ENCODE measurements at regions not wholly inside any gene's neighbourhood (a gene's known extent, or its start where the extent isn't known, plus 50 kb on each side); places are given as distances from the start of the nearest gene placed in this dataset.

GRCh38 chr5:7018601-7019000 lies 305.4 kb downstream of the TENT4A start:
- no peak for DNase-seq

DNA sequence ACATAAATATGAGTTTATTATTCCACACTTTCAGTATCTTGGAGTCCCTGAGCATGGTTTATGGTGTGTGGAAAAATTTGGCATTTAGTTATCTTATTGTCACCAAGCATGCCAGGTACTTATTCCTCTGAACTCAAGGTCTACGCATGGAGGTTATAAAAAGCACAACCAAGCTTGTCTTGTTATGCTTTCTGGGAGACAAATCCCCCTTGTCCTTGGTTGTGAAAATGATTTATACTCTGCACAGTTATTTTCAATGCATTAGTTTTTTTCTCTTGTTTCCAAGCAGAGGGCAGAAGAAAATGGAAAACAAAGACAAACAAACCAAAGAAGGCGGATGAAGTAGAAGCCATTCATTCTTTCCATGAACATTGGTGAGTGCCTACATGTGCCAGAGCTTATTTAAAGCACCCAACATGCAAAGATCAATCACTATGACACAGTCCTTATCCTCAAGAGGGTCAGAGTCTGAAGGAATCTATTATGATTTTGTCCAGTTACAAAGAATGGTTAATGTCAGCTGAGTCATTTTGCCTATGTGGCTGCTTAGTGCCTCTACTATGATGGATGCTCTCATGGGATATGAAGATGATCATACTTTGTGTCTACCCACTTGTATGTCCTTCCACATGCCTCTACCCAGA lies 323.1 kb downstream of the TENT4A start:
- DNase-seq, result no peak

- no peak for DNase-seq
These were observed 325.8 kb downstream of the TENT4A start for GRCh38 chr5:7039074-7039473.

DNA sequence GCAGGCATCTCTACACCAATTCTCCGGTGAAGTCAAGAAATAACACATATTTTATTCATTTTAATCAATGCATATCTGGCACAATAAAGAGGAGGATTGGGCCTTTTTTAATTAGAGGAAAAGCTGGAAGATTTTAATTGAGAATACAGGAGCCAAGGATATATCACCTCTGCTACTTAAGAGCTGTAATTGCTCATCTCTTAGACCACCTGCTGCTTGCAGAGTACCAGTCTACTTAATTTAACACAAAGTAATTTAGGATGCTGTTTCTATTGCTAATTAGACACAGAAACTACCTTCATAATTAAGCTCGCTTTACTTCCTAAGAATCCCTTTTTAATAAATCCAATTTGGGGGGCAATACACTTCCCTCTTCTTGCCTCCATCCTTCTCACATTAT lies 326.9 kb downstream of the TENT4A start:
- DNase-seq, result no peak

DNA sequence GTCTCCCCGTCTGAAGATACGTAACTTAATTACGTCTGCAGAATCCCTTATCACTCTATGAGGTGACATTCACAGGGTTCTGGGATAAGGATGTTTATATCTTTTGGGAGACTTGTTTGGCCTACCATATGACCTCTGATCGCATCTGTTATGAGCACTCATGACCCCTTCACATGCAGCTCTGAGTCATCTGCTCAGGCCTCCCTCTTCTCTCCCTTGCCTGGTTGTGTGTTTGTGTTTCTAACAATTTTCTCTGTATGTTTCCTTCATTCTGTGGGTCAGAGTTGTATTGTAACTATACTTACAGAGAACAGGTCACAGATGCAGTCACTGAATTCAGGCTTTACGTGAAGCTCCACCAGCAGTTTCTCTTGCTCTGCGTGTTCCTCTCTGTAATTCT lies 330.6 kb downstream of the TENT4A start:
- DNase-seq, result no peak

GRCh38 chr5:7047511-7048261 lies 334.5 kb downstream of the TENT4A start:
- no peak for DNase-seq

- no peak for DNase-seq
These were observed 337.8 kb downstream of the TENT4A start for GRCh38 chr5:7050986-7051385.

- no peak for DNase-seq
These were observed 339.9 kb downstream of the TENT4A start for GRCh38 chr5:7053125-7053524.

GRCh38 chr5:7053528-7054209 lies 340.4 kb downstream of the TENT4A start:
- no peak for DNase-seq

- no peak for DNase-seq
These were observed 329.3 kb upstream of the ADCY2 start for GRCh38 chr5:7066471-7067235.

GRCh38 chr5:7068156-7068555 lies 327.8 kb upstream of the ADCY2 start:
- DNase-seq, result no peak

DNA sequence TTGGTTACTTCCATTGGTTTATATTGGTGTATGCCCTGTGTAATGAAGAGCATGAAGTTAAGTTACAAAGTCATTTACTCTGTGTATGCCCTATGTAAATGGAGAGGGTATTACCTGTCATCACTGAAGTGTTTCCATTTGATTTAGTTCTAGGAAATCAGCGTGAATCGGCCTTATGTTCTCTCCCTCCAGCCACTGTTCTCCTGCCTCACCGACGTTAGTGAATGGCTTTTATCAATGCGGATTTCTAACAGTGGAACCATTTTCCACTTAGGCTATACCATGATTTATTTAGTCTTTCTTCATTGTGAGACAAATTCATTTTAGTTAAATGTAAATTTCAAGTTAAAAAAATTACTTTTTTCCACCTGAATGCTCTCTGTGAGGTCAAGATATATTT lies 327.0 kb upstream of the ADCY2 start:
- DNase-seq, result no peak

DNA sequence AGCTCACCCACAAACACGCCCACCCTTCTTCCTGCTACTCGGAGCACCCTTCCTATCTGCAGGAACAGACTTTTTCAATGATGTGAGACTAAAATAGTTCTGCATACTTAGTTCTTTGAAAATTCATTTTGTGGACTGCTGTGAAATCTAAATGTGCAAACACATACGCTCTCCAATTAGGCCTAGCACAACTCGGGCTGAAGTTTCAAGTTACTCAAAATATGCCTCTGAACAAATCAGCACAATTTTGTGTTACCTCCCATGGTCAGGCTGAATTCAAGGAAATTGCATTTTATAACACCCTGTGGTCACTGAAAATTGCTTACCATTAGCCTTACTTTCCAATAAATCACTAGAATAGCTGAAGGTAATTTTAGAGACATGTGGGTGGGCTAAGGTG lies 323.8 kb upstream of the ADCY2 start:
- no peak for DNase-seq

GRCh38 chr5:7073666-7074065 lies 322.3 kb upstream of the ADCY2 start:
- DNase-seq, result no peak

DNA sequence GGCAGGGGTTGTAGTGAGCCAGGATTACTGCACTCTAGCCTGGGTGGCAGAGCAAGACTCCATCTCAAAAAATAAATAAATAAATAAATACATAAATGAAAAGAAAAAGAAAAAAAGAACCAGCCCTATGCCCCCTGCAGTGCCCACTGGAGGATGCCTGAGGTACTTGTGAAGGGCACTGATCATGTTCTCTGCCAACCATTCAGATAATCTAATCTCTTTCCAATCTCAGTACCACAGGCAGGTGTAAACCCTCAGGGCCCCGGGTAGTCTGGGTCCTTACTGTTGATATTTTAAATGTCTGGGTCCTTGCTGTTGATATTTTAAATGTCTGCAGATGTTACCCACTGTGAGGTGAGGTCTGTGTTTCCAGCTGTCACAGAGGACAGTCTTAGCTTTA lies 321.8 kb upstream of the ADCY2 start:
- DNase-seq, result no peak

GRCh38 chr5:7075470-7075869 lies 320.5 kb upstream of the ADCY2 start:
- no peak for DNase-seq

DNA sequence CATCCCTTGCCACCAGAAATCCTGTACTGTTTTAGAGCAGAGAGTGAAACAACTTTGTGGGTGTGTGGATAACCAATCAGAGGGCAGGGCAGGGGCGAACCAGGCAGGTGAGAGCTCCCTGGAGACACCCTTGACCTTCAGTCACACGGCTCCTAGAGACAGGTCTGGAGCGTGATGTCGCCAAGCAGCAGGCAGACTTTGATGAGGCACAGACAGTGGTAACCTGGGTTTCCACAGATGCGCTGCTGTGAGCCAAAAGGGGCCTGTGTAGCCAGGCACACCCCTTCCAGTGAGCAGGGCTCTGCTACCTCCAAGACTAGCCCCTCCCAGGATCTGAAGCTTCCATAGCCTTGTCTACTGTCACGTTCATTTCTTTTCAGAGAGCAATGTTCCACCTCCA lies 317.8 kb upstream of the ADCY2 start:
- no peak for DNase-seq

- no peak for DNase-seq
These were observed 317.0 kb upstream of the ADCY2 start for GRCh38 chr5:7078901-7079300.

DNA sequence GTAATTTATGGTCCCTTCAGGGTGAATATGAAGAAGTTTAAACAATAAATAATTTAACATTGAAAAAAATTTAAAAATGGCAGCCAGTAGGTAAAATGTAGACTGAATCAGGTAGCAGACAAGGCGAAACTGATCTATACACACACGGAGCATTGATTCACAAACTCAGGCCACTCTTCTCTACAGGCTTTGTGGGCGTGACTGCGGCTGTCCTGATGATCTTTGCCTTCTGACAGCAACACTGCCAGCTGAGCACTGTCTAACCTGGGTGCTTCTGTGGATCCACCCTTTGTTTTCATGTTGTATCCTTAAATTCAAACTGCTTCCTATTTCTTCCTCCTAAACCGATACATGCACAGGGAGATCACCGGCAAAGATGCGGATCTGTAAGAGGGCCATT lies 315.4 kb upstream of the ADCY2 start:
- DNase-seq, result no peak

- no peak for DNase-seq
These were observed 308.1 kb upstream of the ADCY2 start for GRCh38 chr5:7087719-7088297.

DNA sequence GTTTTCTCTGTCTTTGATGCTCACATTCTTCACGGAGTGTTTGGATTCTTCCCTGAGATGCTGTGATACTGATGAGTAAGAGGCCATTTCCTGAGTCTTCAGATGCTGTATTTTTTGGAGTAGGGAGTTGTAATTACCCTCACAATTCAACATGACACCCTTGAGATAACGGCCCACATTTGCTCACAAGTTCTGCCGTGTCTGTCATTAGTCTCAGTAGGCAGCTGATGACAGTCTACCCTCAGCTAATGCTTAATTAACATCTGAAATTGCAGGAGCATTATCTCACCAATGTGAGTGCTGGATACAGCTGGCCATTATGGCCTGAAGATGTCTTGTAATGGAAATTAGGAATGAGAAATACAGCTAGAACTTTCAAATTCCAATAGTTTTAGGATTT lies 307.1 kb upstream of the ADCY2 start:
- DNase-seq, result no peak

- DNase-seq, result no peak
These were observed 301.3 kb upstream of the ADCY2 start for GRCh38 chr5:7094626-7095025.

- no peak for DNase-seq
These were observed 299.6 kb upstream of the ADCY2 start for GRCh38 chr5:7096294-7096693.

All from 8988T (cell line).